GM19324 (cell line): ENCODE measurements at regions not wholly inside any gene's neighbourhood (a gene's known extent, or its start where the extent isn't known, plus 50 kb on each side); places are given as distances from the start of the nearest gene placed in this dataset.
"Not testable (repeated sequence)": the region's sequence is repeated elsewhere in the genome, so short reads cannot be mapped to it uniquely, and the experiment has no call there.

Source experiments
- ATAC-seq: cut with Tn5 transposase; IDR thresholded peaks from one replicate; pipeline ENCODE4 v1.9.1; 2021; ENCODE audit warnings: mild to moderate bottlenecking, moderate library complexity; ENCODE audit not compliant: unreplicated experiment, low FRiP score

DNA sequence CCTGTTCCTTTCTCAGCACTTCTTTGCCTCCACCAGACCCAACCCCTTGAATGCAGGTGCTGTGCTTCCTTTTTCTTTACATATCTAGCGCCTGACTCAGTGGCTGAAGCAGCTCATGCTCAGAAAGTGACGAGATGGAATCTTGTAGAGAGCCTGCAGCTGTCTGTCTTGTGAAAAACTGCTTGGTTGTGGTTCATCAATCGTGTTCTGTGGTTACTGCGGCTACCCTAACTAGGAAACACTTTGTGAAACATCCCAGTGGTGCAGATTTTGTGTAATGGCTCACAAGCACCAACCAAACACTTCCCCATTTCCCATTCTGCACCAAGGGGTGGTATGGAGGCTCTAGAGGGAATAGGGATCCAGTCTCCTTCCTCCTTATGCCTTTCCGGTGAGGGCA, 307.2 kb upstream of the MMADHC start:
- ATAC-seq, result no peak

DNA sequence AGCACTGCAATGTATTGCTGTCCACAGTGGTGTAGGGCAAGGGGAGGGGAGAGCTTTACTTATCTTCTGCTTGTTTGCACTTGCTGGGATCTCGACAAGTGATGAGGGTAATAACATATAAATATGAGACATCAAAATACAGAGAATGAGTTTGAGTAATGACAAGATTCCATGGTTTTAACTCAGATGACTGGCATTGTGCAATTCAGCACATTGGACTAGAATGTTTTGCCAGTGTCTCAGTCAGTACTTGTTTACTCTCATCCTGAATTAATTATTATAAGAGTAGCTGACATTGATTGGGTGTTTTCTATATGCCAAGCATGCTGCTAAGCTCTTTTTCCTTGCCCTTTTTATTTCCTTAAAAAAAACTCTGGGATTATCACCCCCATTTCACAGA, 306.7 kb upstream of the MMADHC start:
- no peak for ATAC-seq

DNA sequence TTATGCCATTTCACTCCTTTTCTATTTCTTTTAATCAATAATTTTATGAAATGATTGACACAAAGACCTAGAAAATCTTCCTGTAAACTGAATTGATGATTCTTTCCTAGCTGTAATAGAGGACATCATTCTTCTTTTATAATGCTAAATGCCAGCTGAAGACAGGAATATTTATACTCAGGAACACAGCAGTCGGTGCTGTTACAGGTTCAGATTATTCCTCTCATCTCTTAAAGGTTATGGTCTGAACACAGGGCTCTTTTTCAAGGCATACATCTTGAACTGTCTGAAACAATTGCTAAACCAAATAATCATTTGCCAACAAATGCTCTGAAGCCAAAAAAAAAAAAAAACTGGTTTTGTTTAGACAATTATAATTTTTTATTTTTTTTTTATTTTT, 305.0 kb upstream of the MMADHC start:
- ATAC-seq, result no peak

DNA sequence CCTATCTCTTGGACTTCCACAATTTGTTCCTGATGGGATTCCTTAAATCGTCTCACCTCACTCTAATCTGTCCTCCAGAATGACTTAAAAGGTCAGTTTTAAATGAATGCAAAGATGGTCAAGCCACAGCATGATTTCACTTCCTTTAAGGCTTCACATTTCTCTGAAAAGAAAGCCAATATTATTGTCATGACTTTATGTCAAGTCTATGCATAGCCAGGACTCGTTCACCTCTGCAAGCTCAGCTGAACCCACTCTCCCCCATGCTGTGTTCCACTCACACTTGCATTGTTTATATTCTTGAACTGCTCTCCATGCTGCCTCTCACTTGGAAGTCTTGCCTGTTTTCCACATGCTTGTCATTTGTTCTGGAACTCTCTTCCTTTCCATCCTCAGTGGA, 298.4 kb upstream of the MMADHC start:
- no peak for ATAC-seq

DNA sequence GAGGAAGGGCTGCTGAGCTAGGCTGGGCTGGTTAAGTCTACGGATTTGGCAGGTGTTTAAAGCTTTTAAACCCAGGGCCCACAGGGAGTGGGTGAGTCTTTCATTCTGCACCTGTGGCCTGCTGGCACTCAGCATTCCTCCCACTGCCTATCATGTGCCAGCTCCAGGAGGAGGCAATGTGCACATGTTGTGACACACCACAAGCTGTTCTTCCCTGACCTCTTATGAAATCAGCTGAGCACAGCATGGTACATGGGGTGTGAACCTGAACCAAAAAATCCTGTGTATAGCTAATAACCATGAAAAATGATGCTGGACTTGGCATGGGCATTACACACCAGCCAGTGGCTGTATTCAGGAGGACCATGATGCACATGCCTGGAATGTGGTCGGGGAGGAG, 297.9 kb upstream of the MMADHC start:
- ATAC-seq, result no peak

DNA sequence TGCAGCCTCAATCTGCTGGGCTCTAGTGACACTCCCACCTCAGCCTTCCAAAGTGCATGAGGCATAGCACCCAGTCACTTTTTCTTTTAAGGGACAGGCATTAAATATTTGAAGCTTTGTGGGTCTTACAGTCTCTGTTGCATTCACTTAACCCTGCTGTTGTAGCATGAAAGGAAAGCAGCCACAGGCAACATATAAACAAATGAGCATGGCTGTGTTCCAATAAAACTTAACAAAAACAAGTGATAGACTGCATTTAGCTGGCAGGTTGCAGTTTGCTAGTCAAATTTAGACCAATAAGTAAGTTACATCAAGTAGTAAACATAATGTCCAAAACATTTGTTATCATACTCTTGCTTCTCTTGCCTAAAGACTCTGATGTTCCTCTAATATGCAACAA, 297.3 kb upstream of the MMADHC start:
- ATAC-seq, result no peak

DNA sequence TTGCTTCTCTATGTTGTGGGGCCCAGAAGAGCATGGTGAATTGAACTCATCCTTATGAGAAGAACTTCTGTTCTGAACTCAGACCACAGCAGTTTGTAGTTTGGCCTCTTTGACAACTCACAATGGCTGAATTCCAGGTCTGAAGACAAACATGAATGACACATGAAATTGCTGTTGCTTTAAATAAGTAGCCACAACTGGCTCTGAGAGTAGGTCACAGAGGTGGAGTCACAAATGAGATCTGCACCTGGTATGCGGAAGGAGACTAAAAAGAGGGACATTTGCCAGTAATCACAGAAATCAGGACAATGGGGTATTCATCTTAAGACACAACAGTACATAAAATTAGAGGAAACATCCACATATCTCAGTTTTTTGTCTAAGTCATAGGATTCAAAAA, 290.3 kb upstream of the MMADHC start:
- ATAC-seq, result no peak

DNA sequence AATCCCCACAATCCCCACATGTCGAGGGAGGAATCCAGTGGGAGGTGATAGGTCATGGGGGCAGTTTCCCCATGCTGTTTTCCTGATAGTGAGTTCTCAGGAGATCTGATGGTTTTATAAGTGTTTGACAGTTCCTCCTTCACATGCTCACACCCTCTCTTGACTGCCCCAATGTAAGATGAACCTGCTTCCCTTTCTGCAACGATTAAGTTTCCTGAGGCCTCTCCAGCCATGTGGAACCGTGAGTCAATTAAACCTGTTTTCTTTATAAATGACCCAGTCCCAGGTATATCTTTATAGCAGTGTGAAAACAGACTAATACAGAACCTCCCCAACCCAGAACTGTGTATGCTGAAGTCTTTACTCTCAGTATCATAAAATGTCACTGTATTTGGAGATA, 289.5 kb upstream of the MMADHC start:
- ATAC-seq, result no peak

DNA sequence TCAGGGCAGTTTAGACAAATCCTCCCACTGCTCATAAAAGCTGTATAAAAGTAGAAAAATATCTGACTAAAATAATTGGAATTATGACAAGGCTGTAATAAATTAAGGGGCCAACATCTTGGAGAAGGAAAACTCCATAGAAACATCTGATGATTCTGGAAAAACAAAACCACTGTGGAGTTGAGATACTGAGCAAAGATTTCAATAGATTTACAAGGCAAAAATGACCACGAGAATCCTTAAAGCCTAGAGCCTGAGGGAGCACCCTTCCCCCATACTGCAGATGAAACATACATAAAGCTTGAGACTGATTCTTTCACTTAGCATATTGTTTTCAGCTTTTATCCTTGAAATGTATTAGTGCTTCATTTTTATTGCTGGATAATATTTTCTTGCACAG, 286.4 kb upstream of the MMADHC start:
- ATAC-seq, result no peak

DNA sequence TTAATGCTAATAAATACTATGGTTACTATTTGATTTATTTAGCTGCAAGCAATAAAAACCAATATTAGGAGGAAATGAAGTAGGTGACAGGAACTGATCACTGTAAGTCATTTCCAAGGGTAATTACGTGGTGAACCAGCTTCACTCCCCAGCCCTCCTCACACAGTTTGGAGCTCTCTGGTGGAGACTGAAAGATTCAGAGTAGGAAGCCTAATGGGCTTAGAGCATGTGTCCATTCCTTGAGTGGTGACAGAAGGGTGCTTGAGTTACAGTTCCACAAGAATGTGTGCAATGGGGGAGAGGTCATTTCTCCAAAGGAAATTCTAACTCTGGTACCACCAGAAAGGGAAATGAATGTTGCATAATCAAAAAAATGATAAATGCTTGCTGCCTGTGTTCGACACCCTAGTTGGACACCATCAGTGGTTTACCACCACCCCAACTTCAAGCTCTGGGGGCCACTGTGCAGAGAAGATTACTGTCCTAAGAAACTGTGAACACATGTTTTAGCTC, 285.1 kb upstream of the MMADHC start:
- no peak for ATAC-seq

DNA sequence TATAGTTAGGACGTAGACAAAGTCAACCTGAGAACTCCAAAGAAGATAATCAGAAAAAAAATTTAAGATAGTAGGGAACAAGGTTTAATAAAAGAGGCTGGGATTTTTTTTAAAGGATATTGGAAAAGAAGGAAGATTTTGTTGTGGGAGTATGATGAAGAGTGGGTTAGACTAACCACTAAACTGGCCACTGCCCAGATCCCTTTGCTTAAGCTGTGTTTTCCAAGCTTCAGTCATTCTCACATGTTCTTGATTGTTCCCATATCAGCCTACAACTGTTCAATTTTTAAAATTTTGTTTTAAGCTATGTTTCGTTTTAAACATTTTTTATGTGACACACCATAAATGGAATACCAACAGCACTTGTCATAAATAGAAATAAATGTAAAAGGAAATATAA, 284.5 kb upstream of the MMADHC start:
- no peak for ATAC-seq

DNA sequence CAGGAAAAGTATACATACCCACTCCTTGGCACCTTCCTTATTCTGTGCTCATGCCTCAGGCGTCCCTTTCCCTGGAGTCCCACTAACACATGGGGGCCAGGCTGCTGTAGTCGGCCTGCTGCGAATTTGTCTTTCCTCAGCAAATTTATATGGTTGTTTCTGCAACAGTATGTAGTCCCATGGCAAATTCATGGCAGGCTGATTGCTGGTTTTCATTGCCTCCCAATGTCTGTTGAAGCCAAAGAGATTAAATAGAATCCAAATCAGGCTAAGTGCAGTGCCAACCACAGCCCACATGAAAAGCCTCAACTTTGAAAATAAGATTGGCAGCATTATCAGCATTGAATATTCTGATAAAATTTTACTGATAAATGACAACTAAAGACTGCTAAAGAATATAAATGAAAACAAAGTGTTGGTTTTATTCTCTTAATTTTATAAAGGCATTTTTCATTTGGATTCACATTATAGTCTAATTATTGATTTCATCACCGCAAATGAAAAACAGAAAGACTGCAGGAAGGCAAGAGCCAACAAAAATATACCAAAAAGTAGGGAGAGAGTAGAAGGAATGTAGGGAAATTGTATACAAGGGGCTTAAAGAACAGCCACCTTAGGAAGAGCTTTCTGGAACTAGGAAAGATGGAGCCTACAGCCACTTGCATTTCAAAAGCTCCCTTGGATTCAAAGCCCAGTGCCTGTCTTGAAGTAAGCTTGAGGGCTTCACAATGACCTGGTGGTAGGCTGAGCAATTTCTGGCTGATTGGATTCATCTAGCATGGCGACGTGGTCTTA, 283.7 kb upstream of the MMADHC start:
- no peak for ATAC-seq

DNA sequence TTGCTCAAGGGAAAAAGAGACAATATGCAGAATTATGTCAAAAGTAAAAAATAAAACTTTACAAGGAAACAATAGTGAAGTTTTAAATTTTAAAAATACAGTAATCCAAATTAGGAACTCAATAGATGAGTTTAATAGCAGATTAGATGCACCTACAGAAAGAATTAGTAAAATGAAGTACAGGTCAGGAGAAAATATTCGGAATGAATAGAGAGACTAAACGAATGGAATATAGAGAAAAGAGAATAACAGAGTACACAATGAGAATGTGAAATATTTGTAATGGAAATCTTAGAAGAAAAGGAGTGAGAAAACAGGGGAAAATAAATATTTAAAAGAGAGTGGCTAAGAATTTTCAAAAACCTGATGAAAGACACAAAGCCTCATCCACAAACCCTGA, 275.7 kb upstream of the MMADHC start:
- ATAC-seq, result no peak

DNA sequence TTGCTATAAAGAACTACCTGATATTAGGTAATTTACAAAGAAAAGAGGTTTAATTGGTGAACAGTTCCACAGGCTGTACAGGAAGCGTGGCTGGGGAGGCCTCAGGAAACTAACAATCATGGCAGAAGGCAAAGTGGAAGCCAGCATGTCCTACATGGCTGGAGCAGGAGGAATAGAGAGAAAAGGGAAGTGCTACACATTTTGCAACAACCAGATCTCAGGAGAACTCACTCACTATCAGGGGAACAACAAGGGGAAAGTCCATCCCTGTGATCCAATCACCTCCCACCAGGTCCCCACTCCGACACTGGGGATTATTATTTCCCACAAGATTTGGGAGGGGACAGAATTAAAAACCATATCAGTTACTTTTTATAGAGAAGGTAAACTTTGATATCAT, 273.5 kb upstream of the MMADHC start:
- no peak for ATAC-seq

DNA sequence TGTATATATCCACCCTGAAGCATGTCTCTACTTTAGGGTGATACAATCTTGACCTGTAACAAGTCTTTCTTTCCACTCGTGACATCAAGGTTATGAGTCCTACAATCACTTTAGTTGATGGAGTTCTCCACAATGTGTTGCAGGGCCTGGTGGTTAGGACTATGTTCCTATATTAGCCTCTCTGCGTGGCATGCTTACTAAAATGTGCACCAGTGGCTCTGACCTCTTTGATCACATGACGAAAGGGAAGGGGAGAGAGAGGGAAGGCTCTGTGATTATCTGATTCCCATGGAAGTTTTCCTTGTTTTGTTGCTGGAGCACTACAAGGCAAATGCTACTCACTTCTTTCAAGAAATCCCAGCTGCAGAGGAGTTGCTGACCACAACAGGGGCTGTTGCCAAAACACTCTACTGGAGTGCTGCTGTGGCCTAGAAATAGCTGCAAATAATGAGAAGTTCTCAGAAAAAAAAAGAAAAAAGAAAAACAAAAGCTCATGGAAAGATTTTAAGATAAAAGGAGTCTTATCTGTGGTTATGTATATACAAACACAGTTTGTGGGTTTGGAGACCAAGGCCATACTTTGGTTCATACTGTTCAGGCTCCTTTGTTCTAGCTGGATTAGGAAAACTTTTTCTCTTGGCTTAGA, 272.8 kb upstream of the MMADHC start:
- ATAC-seq, result no peak

DNA sequence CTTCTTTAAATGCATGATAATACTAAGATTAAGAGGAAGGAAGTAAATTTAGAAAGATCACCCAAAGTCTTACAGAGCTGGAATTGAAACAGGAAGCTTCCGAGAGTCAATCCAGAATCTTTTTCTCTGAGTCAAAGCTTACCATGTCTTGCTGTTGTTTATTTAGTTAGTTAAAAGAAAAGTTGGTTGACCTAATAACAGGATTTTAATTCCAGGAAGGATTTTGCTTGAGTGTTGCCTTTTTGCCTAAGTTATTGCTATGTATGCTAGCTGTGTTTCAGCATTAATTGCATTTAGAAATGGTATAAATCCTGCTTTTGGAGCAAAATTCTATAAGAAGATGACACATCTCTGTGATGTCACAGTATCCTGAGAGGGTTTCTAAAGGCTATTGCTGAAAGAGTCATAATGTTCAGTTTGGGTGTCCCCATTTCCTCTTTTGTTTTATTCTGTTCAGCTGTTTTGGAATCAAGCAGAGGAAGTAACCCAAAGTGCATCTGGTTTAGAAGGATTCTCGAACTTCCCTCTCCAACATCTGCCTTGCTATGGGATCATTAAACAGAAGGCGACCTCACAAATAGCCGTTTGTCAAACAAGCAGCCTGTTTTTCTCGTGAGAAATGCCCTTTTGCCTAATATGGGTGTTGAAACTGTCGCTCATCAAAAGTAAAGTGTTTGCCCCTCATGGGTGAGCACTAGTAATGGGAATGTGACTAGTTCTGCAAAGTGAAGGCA, 271.5 kb upstream of the MMADHC start:
- ATAC-seq, result no peak

DNA sequence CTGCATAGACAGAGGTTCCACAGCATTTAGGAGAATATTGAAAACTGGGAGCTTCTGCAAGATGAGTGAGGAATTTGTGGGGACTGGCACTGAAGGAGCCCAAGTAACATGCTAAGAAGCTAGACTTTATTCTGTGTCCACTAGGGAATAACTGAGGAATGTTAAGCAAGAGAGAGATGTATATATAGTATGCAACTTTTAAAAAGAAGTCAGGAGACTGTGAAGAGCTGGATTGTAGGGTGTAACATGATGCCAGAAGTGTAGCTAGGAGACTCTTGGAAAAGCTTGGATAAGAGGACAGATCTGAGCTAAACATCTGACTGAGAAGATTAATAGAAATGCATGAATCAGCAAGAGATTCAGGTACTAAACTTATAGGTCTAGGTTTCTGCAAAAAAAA, 270.6 kb upstream of the MMADHC start:
- no peak for ATAC-seq

DNA sequence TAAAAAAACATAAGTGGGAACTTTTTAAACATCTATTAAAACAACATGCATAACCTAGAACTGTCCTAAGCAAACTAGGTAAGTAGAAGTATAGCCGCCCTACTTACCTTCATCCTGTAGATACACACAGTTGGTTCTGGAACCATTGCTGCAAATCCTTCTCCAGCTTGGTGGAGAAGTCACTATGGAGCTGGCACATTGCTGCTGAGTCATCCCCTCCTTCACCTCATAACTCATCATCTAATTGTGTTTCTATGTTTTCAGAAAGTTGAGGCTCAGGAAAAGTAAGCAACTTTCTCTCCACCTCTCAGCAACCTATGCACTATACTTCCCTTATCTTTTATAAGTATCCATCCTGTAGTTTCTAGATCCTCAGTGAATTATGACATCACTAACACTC, 269.8 kb upstream of the MMADHC start:
- ATAC-seq, result no peak

DNA sequence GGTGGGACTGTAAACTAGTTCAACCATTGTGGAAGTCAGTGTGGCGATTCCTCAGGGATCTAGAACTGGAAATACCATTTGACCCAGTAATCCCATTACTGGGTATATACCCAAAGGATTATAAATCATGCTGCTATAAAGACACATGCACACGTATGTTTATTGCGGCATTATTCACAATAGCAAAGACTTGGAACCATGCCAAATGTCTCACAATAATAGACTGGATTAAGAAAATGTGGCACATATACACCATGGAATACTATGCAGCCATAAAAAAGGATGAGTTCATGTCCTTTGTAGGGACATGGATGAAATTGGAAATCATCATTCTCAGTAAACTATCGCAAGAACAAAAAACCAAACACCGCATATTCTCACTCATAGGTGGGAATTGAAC, 268.3 kb upstream of the MMADHC start:
- not testable (repeated sequence) for ATAC-seq

DNA sequence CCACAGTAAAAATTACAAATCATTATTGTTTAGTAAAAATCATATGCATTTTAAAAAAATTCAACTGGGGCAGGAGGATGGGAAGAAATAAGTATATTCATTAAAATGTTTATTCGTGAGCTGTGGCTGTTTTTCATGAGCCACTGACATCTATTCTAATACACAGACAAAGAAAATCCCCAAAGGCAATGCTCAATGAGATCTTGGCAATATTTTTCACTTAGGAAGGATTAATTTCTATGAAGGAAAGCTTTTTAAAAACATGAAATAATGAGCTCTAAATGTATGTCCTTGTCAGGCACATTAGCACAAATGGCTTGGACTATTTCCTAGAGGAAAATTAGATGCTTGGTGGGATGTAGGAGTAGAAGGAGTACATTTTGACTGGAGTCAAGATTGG, 262.0 kb upstream of the MMADHC start:
- no peak for ATAC-seq

DNA sequence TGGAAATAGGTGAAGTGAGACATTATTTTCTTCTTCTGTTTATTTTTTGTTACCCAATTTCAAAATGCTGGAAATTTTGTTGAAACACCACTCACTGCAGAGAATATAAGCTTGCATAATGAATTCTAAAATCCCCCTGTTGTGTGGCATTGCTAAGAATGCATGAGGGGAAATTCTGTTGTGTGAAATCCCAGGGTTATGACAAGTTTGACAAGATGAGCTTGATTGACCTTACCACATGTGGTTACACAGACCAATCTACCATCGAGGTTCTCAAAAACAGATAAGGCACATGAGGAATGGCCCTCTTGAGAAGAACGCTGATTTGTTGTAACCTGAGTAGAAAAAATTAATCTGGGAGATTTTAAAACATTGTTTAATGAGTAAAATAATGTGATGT, 261.6 kb upstream of the MMADHC start:
- no peak for ATAC-seq

DNA sequence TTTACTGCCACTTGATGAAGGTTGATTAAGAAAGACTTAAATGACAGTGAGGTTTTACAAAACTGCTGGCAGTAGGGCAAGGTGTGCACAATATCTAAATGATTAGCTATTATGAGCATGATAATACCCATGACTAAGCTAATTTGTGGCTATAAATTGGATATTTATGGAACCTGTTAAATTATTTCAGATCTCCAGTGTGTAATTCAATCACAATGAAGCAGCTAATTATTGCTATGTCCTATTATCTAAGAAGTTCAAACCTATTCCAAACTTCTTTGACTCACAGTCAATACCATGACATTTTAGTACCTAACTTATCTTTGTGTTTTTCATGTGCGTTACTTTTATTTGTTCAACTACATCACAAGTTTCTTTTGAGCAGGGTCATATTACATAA, 253.8 kb upstream of the MMADHC start:
- ATAC-seq, result no peak
